Fibroblast of pulmonary artery (primary cell): ENCODE measurements at regions not wholly inside any gene's neighbourhood (a gene's known extent, or its start where the extent isn't known, plus 50 kb on each side); places are given as distances from the start of the nearest gene placed in this dataset.
A peak's percentile ranks its signal among the peaks of the same experiment; 100 is the strongest.

Experiments used
- DNase-seq: peaks from one replicate; pipeline ENCODE4 v3.0.0-alpha.2; 2010; ENCODE audit warnings: low read depth
- H3K4me3 ChIP-seq: replicated peaks from 2 replicates; pipeline ENCODE4 v1.5.1; 2011; ENCODE audit warnings: low read depth, mild to moderate bottlenecking, control low read depth, low read length, moderate library complexity
- TF ChIP-seq, protein P1 (sequence below): IDR thresholded peaks from 2 replicates; pipeline ENCODE4 v1.5.1; 2011; ENCODE audit warnings: mild to moderate bottlenecking, control low read depth, low read length, inconsistent platforms; ENCODE audit errors: missing control alignments

DNA sequence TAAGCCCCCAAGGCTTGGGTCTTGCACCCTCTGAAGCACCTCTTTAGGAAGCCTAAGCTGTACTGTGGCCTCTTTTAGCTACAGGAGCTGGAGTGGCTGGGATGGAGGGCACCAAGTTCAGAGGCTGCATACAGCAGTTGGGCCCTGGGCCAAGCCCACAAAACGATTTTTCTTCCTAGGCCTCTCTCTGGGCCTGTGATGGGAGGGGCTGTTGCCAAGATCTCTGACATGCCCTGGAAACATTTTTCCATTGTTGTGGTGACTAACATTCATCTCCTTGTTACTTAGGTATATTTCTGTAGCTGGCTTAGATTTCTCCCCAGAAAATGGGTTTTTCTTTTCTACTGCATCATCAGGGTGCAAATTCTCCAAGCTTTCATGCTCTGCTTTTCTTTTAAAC lies 375.7 kb upstream of the NPSR1 start:
- no peak overlapping the region for H3K4me3 ChIP-seq
- DNase-seq = peak; percentile 58
- TF ChIP-seq, protein P1, sequence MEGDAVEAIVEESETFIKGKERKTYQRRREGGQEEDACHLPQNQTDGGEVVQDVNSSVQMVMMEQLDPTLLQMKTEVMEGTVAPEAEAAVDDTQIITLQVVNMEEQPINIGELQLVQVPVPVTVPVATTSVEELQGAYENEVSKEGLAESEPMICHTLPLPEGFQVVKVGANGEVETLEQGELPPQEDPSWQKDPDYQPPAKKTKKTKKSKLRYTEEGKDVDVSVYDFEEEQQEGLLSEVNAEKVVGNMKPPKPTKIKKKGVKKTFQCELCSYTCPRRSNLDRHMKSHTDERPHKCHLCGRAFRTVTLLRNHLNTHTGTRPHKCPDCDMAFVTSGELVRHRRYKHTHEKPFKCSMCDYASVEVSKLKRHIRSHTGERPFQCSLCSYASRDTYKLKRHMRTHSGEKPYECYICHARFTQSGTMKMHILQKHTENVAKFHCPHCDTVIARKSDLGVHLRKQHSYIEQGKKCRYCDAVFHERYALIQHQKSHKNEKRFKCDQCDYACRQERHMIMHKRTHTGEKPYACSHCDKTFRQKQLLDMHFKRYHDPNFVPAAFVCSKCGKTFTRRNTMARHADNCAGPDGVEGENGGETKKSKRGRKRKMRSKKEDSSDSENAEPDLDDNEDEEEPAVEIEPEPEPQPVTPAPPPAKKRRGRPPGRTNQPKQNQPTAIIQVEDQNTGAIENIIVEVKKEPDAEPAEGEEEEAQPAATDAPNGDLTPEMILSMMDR = no peak

DNA sequence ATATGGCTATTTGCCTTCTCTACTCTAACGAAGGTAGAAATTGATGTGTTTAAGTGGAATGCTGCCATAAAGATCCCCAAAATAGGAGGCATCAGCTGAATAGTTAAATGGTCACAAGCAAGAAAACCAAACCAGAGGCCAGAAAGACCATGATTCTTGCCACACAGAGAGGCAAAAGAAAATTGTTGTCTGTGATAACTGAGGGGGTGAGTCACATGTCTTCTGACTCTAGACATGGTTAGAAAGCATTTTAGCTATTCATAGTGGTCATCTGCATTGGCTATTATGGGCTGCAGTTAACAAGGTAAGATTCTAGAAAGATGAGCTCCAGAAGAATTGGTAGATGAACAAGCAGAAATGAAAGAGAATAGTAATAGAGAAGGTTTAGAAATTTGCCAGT lies 361.4 kb upstream of the NPSR1 start:
- TF ChIP-seq, protein P1 = no peak
- H3K4me3 ChIP-seq = no peak overlapping the region
- peak; percentile 48 for DNase-seq

DNA sequence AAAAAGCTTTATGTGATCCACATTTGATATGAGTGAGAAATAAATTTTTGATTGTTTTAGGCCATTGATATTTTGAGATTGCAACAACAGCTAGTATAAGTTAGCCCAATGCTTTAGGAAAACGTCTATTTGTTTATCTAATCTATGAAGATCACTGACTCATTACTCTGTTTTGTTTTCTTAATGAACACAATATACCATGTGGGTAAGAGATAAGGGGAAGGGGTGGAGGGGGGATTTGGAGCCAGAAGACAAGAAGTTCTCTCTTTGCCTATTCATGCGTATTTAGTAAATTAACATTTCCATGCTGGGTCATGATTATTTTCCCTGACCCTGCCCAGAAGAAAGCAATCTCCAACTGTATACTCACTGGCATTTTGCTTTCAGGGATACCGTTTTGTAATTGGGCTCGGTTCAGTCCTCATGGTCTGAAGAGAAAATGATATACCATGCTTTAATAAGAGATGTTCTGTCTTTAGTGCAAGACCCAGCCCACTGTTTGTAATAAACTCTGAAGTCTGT lies 359.5 kb upstream of the NPSR1 start:
- H3K4me3 ChIP-seq = no peak overlapping the region
- TF ChIP-seq, protein P1 = no peak
- peak; percentile 33 for DNase-seq

DNA sequence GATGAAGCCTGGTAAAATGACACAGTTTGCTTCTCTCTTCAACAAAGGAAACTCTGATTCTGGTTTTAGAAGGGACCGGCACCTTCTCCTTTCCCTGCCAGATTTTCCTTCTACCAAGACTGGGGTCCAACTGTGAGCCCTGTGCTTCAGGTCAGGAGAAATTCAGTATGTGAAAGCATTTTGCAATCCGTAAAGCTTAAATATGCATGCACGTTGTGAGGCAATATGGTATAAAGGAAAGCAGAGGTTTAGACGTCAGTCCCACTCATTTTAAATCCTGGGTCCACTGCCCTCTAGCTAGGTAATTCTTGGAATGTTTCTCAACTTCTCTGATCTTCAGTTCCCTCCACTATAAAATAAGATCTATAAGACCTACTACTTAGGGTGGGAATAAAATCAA lies 359.0 kb upstream of the NPSR1 start:
- H3K4me3 ChIP-seq = no peak overlapping the region
- DNase-seq = no peak
- TF ChIP-seq, protein P1 = no peak

DNA sequence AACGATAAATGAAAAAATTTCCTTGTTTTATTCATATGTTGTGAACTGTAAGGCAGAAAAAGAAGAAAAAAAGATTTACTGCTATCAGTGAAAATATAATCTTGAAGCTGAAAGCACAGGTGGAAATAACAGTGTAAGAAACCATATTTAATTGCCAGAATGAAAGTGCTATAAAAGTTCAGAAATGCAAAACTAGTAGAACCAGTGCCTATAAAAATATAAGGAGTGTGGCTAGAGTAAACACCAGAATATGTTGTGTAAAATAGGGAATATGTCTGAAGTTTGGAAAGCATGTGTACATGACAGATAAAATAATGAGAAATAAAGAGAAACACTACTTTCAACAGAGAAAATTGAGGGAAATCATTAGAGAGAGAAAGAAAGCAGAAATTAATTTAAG lies 350.5 kb upstream of the NPSR1 start:
- TF ChIP-seq, protein P1 = no peak
- no peak overlapping the region for H3K4me3 ChIP-seq
- DNase-seq = no peak

DNA sequence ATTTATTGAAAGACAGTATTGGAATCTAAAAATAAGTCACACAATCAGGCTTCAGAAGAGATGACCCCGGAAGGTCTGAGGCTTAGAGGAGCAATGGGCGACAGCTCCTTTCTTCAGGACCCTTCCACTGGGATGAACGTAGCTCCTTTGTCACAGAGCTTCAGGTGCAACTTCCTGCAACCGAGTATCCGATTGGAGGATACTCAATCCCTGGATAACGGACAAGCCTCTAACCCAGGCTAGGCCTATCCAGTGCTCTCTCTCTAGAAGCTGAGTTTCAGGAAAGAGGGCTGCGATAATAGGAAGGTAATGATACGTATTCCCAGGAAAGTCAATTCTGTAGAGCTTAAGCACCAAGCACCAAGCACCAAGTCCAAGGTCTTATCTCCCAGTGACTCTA lies 349.4 kb upstream of the NPSR1 start:
- no peak overlapping the region for H3K4me3 ChIP-seq
- DNase-seq = no peak
- TF ChIP-seq, protein P1 = no peak

DNA sequence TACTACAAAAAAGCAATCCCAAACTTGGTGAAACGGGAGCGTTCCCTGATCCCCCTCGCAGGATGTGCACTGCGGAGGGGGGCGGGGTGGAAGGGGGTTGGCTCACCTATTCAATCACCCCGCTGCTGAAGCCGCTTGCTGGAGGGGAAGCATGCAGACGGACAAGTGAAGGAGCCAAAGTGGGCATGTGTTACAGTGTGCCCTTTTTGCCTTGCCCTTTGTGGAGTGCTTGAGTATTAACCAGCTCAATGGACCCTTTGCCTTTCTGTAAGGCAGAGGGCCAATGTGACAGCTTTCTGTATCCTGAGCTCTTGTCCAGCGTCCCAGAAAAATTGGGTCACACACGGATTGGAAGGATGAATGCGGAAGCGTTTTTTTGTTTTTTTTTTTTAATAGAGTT lies 348.9 kb upstream of the NPSR1 start:
- no peak for DNase-seq
- H3K4me3 ChIP-seq = no peak overlapping the region
- TF ChIP-seq, protein P1 = no peak
